Panc1 (cell line): ENCODE measurements at regions not wholly inside any gene's neighbourhood (a gene's known extent, or its start where the extent isn't known, plus 50 kb on each side); places are given as distances from the start of the nearest gene placed in this dataset.

Experiments used
- CTCF ChIP-seq: fragments of 450-650 bp; IDR thresholded peaks from 2 replicates; pipeline ENCODE4 v1.5.1; 2017; ENCODE audit warnings: mild to moderate bottlenecking
- POLR2AphosphoS5 ChIP-seq: IDR thresholded peaks from 2 replicates; pipeline ENCODE4 v1.6.1; 2012; ENCODE audit warnings: mild to moderate bottlenecking, low read depth, low read length, moderate library complexity

- TF ChIP-seq CTCF (no peak), POLR2AphosphoS5 (no peak)
Observed at GRCh38 chr3:162285259-162285658, 788.7 kb downstream of the OTOL1 start.
